Endothelial cell of umbilical vein (primary cell): ENCODE measurements at regions not wholly inside any gene's neighbourhood (a gene's known extent, or its start where the extent isn't known, plus 50 kb on each side); places are given as distances from the start of the nearest gene placed in this dataset.

Experiments
- CTCF ChIP-seq, 2 donors: IDR thresholded peaks; 1 replicate in 1 of 2; 2 replicates in 1 of 2; pipeline ENCODE4 v1.5.1; 2011; ENCODE audit warnings: low read length in 2 of 2, mild to moderate bottlenecking in 2 of 2, moderate library complexity in 2 of 2, control low read depth in 1 of 2, inconsistent platforms in 1 of 2, low read depth in 1 of 2; ENCODE audit not compliant: insufficient read depth in 1 of 2; ENCODE audit errors: extremely low read depth in 1 of 2
- EZH2 ChIP-seq: IDR thresholded peaks from 2 replicates; pipeline ENCODE4 v1.6.1; 2012; ENCODE audit warnings: borderline replicate concordance, low read depth, mild to moderate bottlenecking, moderate library complexity, low read length, inconsistent platforms; ENCODE audit not compliant: severe bottlenecking
- FOS ChIP-seq: IDR thresholded peaks from 2 replicates; pipeline ENCODE4 v1.6.1; 2011; ENCODE audit warnings: mild to moderate bottlenecking, low read length, moderate library complexity, borderline replicate concordance; ENCODE audit not compliant: insufficient read depth
- GATA2 ChIP-seq: IDR thresholded peaks from 2 replicates; pipeline ENCODE4 v1.7.0; 2011; ENCODE audit warnings: low read depth, mild to moderate bottlenecking, moderate library complexity, mixed read lengths, low read length; ENCODE audit not compliant: insufficient read length, insufficient read depth
- JUN ChIP-seq: IDR thresholded peaks from 2 replicates; pipeline ENCODE4 v1.6.1; 2011; ENCODE audit warnings: borderline replicate concordance, low read depth; ENCODE audit not compliant: insufficient read length, insufficient read depth
- MAX ChIP-seq: IDR thresholded peaks from 2 replicates; pipeline ENCODE4 v1.6.1; 2011; ENCODE audit not compliant: insufficient read depth, insufficient read length
- MYC ChIP-seq: IDR thresholded peaks from one replicate; pipeline ENCODE4 v1.6.1; 2011; ENCODE audit warnings: mild to moderate bottlenecking, low read depth, low read length
- POLR2A ChIP-seq: IDR thresholded peaks from 2 replicates; pipeline ENCODE4 v1.6.1; 2012; ENCODE audit warnings: low read depth, mild to moderate bottlenecking, control low read depth, low read length
- POLR2AphosphoS5 ChIP-seq: IDR thresholded peaks from 2 replicates; pipeline ENCODE4 v1.6.1; 2012; ENCODE audit warnings: low read depth, mild to moderate bottlenecking, control low read depth, low read length, moderate library complexity; ENCODE audit not compliant: insufficient read depth

- no peak for TF ChIP-seq EZH2
- TF ChIP-seq CTCF (IDR thresholded peaks at IDR 0.05; ENCODE audit: extremely low read depth in 1 of 2, insufficient read depth in 1 of 2, low read depth in 1 of 2, low read length in 2 of 2): no peak
- no peak for TF ChIP-seq POLR2A
- TF ChIP-seq JUN: no peak
- TF ChIP-seq FOS: no peak
- TF ChIP-seq POLR2AphosphoS5: no peak
- TF ChIP-seq MAX: no peak
- no peak for TF ChIP-seq GATA2
- no peak for TF ChIP-seq MYC
These were observed 286.7 kb upstream of the TENM3 start for GRCh38 chr4:181956512-181956911.
